ENCODE measurements at regions not wholly inside any gene's neighbourhood (a gene's known extent, or its start where the extent isn't known, plus 50 kb on each side); places are given as distances from the start of the nearest gene placed in this dataset.

GRCh38 chr16:74123826-74124225 lies 172.8 kb upstream of the PSMD7 start:
- Histone ChIP-seq H3K27ac (no peak overlapping the region), H3K36me3 (ENCODE audit: insufficient read depth in 1 of 2, low read depth in 1 of 2) (no peaks in the 10 kb centered on the region), H3K9me3 (peaks cover 13% of the 10 kb centered on the region), H3K27me3 (ENCODE audit: insufficient read depth in 3 of 3, low read length in 2 of 3) (no peaks in the 10 kb centered on the region), H3K4me3 (no peak overlapping the region), H3K4me1 (no peaks in the 10 kb centered on the region)
- no peak for TF ChIP-seq CTCF (IDR thresholded peaks at IDR 0.05)
- no peak for ATAC-seq
- WGBS, 3 donors: 95 to 97% (median 97%) methylated on average over 1 of the region's 1 CpG
- DNase-seq: no peak
- intact Hi-C loops (cut with DNase I): no loop called here

GRCh38 chr16:74123195-74123594 lies 173.4 kb upstream of the PSMD7 start:
- Histone ChIP-seq H3K36me3 (ENCODE audit: insufficient read depth in 1 of 2, low read depth in 1 of 2) (no peaks in the 10 kb centered on the region), H3K4me3 (no peak overlapping the region), H3K27me3 (ENCODE audit: insufficient read depth in 3 of 3, low read length in 2 of 3) (no peaks in the 10 kb centered on the region), H3K27ac (no peak overlapping the region), H3K9me3 (peaks cover 12% of the 10 kb centered on the region), H3K4me1 (no peaks in the 10 kb centered on the region)
- WGBS, 3 donors: 78 to 79% (median 78%) methylated on average over 4 of the region's 4 CpGs
- DNase-seq (no peak), ATAC-seq (no peak)
- TF ChIP-seq CTCF (IDR thresholded peaks at IDR 0.05): no peak
- intact Hi-C loops (cut with DNase I): no loop called here

GRCh38 chr16:74117798-74118197 lies 178.8 kb upstream of the PSMD7 start:
- 72 to 77% (median 75%) methylated on average over 4 of the region's 4 CpGs for WGBS, 3 donors
- TF ChIP-seq CTCF (IDR thresholded peaks at IDR 0.05): no peak
- intact Hi-C loops (cut with DNase I): no loop called here

GRCh38 chr16:74113545-74113944 lies 183.1 kb upstream of the PSMD7 start:
- no peaks in the 10 kb centered on the region for H3K9me3 ChIP-seq
- intact Hi-C loops (cut with DNase I): no loop called here
- ATAC-seq (no peak), DNase-seq (no peak)
- H3K4me3 ChIP-seq: no peak overlapping the region
- no peaks in the 10 kb centered on the region for H3K4me1 ChIP-seq
- WGBS, 3 donors: 82 to 89% (median 86%) methylated on average over 8 of the region's 8 CpGs
- no peaks in the 10 kb centered on the region for H3K27me3 ChIP-seq (ENCODE audit: insufficient read depth in 3 of 3, low read length in 2 of 3)
- H3K36me3 ChIP-seq (ENCODE audit: insufficient read depth in 1 of 2, low read depth in 1 of 2): no peaks in the 10 kb centered on the region
- no peak for TF ChIP-seq CTCF (IDR thresholded peaks at IDR 0.05)
- H3K27ac ChIP-seq: no peak overlapping the region

More at GRCh38 chr16:74117798-74118197, 178.8 kb upstream of the PSMD7 start:
- Histone ChIP-seq H3K36me3 (ENCODE audit: insufficient read depth in 1 of 2, low read depth in 1 of 2) (no peaks in the 10 kb centered on the region), H3K4me1 (no peaks in the 10 kb centered on the region), H3K27me3 (ENCODE audit: insufficient read depth in 3 of 3, low read length in 2 of 3) (no peaks in the 10 kb centered on the region), H3K9me3 (no peaks in the 10 kb centered on the region), H3K4me3 (no peak overlapping the region), H3K27ac (no peak overlapping the region)
- DNase-seq (no peak), ATAC-seq (no peak)

GRCh38 chr16:74111456-74111982 lies 185.1 kb upstream of the PSMD7 start:
- DNase-seq (no peak), ATAC-seq (no peak)
- Histone ChIP-seq H3K36me3 (ENCODE audit: insufficient read depth in 1 of 2, low read depth in 1 of 2) (no peaks in the 10 kb centered on the region), H3K9me3 (no peaks in the 10 kb centered on the region), H3K27ac (no peak overlapping the region), H3K27me3 (ENCODE audit: insufficient read depth in 3 of 3, low read length in 2 of 3) (no peaks in the 10 kb centered on the region), H3K4me3 (no peak overlapping the region), H3K4me1 (no peaks in the 10 kb centered on the region)
- WGBS, 3 donors: 74 to 90% (median 88%) methylated on average over 2 of the region's 2 CpGs
- TF ChIP-seq CTCF (IDR thresholded peaks at IDR 0.05): no peak
- intact Hi-C loops (cut with DNase I): no loop called here

Data from psoas muscle (tissue), 7 donors.